ENCODE measurements at regions not wholly inside any gene's neighbourhood (a gene's known extent, or its start where the extent isn't known, plus 50 kb on each side); places are given as distances from the start of the nearest gene placed in this dataset.

- FAIRE-seq = no peak
These were observed 225.6 kb upstream of the CACNA2D1 start for GRCh38 chr7:82669141-82669540.

More at GRCh38 chr7:82669141-82669540, 225.6 kb upstream of the CACNA2D1 start:
- intact Hi-C loops (cut with micrococcal nuclease) (no loop called here), dilution Hi-C loops (cut with MboI; ENCODE audit: extremely low pct_ligation_motif_present, low sequenced_read_pairs) (no loop called here)
- BruUV-seq (replicated peaks) = no TSS peak
- DNase-seq (ENCODE audit: low read depth, low spot score) = no peak
- H3K4me1 ChIP-seq (ENCODE audit: control insufficient read depth, extremely low read depth, insufficient read depth, low read length) = no peaks in the 10 kb centered on the region
- H3K36me3 ChIP-seq (ENCODE audit: control insufficient read depth in 2 of 2, extremely low read depth in 1 of 2, insufficient read depth in 2 of 2, low read length in 2 of 2) = no peaks in the 10 kb centered on the region
- no peak for TF ChIP-seq GATA2 (IDR thresholded peaks at IDR 0.05; ENCODE audit: insufficient read depth, insufficient read length, low read depth, low read length)
- TF ChIP-seq POLR2A (IDR thresholded peaks at IDR 0.05; ENCODE audit: low read depth, low read length) = no peak
- TF ChIP-seq POLR2AphosphoS5 (IDR thresholded peaks at IDR 0.05; ENCODE audit: insufficient read depth, low read depth, low read length) = no peak
- no peak for TF ChIP-seq MAX (IDR thresholded peaks at IDR 0.05; ENCODE audit: insufficient read depth, insufficient read length)
- no peak for TF ChIP-seq CTCF (IDR thresholded peaks at IDR 0.05; ENCODE audit: extremely low read depth in 1 of 2, insufficient read depth in 1 of 2, low read depth in 1 of 2, low read length in 2 of 2)
- TF ChIP-seq FOS (IDR thresholded peaks at IDR 0.05; ENCODE audit: borderline replicate concordance, insufficient read depth, low read length) = no peak
- TF ChIP-seq JUN (IDR thresholded peaks at IDR 0.05; ENCODE audit: borderline replicate concordance, insufficient read depth, insufficient read length, low read depth) = no peak
- TF ChIP-seq EZH2 (IDR thresholded peaks at IDR 0.05; ENCODE audit: borderline replicate concordance, low read depth, low read length, severe bottlenecking) = no peak
- no peak for TF ChIP-seq MYC (IDR thresholded peaks at IDR 0.05; ENCODE audit: low read depth, low read length)
- ChIA-PET CTCF (interaction anchor here (1.0 to 1.8 kb wide), 2 partner anchors 9 to 21 kb away, joined by 4 to 5 read pairs; no protein-coding TSS in a partner anchor), POLR2A (no interaction called here)
- H3K9me3 ChIP-seq (replicated peaks; ENCODE audit: control insufficient read depth, insufficient read depth, low read length) = no peaks in the 10 kb centered on the region
- no peaks in the 10 kb centered on the region for H3K27me3 ChIP-seq (ENCODE audit: control insufficient read depth in 2 of 2, insufficient read depth in 2 of 2, low read length in 2 of 2)
- H3K27ac ChIP-seq (ENCODE audit: insufficient read depth, low read depth, low read length) = no peak overlapping the region
- no peak overlapping the region for H3K4me3 ChIP-seq (replicated peaks in 1 of 3; ENCODE audit: insufficient read depth in 1 of 3, low read depth in 1 of 3, low read length in 3 of 3)
- H3K79me2 ChIP-seq (ENCODE audit: control insufficient read depth, insufficient read depth, low read length) = no peaks in the 10 kb centered on the region
- H2AFZ ChIP-seq (ENCODE audit: low read depth, low read length) = no peak overlapping the region
- H4K20me1 ChIP-seq (replicated peaks; ENCODE audit: control insufficient read depth, extremely low read depth, insufficient read depth, low read length) = no peaks in the 10 kb centered on the region
- H3K4me2 ChIP-seq (ENCODE audit: insufficient read depth, low read length) = no peak overlapping the region
- H3K9ac ChIP-seq (replicated peaks; ENCODE audit: extremely low read depth, insufficient read depth, low read length) = no peak overlapping the region
- H3K9me1 ChIP-seq (replicated peaks; ENCODE audit: control insufficient read depth, extremely low read depth, insufficient read depth, low read length) = no peaks in the 10 kb centered on the region
